ENCODE measurements at regions not wholly inside any gene's neighbourhood (a gene's known extent, or its start where the extent isn't known, plus 50 kb on each side); places are given as distances from the start of the nearest gene placed in this dataset.
"Not testable (repeated sequence)": the region's sequence is repeated elsewhere in the genome, so short reads cannot be mapped to it uniquely, and the experiment has no call there.

- no peak for DNase-seq (ENCODE audit: low read depth)
Observed at GRCh38 chr7:146057958-146058357, 58.6 kb upstream of the CNTNAP2 start.

DNA sequence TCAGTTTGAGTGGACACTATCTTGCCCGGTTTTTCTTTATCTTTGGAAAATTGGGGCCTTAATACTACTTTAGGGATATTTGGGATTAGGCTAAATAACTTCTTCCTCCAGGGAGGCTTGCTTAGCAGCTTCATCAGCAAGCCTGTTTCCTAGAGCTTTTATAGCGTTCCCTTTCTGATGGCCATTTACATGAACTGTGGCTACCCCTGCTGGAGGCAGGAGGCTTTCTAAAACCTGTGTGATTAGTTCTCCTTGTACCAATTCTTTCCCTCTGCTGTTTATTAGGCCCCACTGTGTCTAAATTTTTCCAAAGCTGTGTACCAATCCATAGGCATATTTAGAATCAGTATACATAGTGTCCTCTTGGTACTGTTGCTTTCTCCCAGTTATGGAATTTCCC, 61.7 kb upstream of the CNTNAP2 start:
- no peak for DNase-seq (ENCODE audit: low read depth)

DNA sequence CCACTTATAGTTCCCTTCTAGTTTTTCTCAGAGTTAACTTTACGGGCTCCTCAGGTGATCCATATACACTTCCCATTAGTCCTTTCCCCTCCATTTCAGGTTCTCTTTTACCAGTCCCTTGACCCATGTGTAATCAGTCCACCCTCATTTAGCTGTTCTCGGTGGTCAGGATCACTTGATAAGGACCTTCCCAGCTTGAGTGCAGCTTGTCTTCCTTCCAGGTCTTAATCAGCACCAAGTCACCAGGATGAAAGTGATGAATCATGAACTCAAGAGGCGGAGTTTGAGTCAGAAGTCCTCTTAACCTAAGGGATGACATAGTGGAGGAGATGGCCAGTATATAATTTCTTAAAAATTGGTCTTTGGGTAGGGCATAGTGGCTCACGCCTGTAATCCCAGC, 63.1 kb upstream of the CNTNAP2 start:
- DNase-seq (ENCODE audit: low read depth), result peak; percentile 3

- DNase-seq (ENCODE audit: low read depth), result not testable (repeated sequence)
Observed at GRCh38 chr7:146043310-146043709, 73.3 kb upstream of the CNTNAP2 start.

GRCh38 chr7:146028251-146028750, 88.3 kb upstream of the CNTNAP2 start:
- no peak for DNase-seq (ENCODE audit: low read depth)

DNA sequence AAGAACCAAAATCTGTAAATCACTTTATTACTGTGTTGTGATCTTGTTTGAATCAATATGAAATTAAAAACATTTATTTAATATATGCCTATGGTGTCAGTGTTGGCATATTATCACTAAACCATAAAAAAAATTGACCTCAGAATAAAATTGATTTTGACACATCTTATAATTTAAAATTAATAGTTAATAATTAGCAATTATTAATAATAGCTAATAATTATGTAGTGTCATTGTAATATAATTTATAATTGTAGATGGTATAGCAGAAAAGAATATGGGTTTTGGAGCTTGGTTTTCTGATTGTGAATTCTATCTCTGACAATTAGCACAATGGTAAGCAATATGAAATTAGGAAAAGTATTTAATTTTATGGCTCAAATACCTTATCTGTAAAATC, 89.4 kb upstream of the CNTNAP2 start:
- no peak for DNase-seq (ENCODE audit: low read depth)

DNA sequence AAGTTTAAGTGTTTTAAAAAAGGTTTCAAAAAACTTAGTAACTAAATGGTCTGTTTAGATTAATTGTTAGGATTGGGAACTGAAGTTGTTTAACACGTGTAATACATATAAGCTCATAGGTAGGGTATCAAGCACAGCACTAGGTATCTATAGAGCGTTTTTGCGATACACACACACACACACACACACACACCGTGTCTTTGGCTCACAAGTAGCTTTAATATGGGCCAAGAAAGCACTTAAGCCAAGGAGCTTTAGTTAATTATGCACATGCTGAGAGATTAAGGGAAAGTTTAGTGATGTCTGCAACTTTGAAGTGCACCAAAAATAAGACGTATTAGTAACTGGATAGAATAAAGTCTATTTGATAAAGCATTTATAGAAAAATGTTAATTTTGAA, 93.8 kb upstream of the CNTNAP2 start:
- DNase-seq (ENCODE audit: low read depth), result no peak

- DNase-seq (ENCODE audit: low read depth), result not testable (repeated sequence)
Observed at GRCh38 chr7:146019041-146020004, 97.3 kb upstream of the CNTNAP2 start.

DNA sequence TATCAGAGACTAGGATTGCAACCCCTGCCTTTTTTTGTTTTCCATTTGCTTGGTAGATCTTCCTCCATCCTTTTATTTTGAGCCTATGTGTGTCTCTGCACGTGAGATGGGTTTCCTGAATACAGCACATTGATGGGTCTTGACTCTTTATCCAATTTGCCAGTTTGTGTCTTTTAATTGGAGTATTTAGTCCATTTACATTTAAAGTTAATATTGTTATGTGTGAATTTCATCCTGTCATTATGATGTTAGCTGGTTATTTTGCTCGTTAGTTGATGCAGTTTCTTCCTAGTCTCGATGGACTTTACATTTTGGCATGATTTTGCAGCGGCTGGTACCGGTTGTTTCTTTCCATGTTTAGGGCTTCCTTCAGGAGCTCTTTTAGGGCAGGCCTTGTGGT, 99.2 kb upstream of the CNTNAP2 start:
- not testable (repeated sequence) for DNase-seq (ENCODE audit: low read depth)

DNA sequence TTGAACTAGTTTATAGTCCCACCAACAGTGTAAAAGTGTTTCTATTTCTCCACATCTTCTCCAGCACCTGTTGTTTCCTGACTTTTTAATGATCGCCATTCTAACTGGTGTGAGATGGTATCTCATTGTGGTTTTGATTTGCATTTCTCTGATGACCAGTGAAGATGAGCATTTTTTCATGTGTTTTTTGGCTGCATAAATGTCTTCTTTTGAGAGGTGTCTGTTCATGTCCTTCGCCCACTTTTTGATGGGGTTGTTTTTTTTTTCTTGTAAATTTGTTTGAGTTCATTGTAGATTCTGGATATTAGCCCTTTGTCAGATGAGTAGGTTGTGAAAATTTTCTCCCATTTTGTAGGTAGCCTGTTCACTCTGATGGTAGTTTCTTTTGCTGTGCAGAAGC, 102.4 kb upstream of the CNTNAP2 start:
- DNase-seq (ENCODE audit: low read depth), result not testable (repeated sequence)

DNA sequence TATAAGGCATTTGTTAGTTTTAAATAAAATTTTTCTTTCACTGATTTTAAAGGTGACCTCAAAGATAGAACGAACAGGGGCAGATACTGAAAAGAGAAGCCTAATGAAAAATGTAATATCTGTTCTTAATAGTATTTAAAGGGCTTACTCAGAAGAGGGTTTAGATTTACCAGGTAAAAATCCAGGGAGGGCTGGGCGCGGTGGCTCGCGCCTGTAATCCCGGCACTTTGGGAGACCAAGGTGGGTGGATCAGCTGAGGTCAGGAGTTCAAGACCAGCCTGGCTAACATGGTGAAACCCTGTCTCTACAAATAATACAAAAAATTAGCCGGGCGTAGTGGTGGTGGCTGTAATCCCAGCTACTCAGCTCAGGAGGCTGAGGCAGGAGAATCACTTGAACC, 108.3 kb upstream of the CNTNAP2 start:
- DNase-seq (ENCODE audit: low read depth), result no peak

GRCh38 chr7:146004805-146005204, 111.8 kb upstream of the CNTNAP2 start:
- DNase-seq (ENCODE audit: low read depth), result no peak

DNA sequence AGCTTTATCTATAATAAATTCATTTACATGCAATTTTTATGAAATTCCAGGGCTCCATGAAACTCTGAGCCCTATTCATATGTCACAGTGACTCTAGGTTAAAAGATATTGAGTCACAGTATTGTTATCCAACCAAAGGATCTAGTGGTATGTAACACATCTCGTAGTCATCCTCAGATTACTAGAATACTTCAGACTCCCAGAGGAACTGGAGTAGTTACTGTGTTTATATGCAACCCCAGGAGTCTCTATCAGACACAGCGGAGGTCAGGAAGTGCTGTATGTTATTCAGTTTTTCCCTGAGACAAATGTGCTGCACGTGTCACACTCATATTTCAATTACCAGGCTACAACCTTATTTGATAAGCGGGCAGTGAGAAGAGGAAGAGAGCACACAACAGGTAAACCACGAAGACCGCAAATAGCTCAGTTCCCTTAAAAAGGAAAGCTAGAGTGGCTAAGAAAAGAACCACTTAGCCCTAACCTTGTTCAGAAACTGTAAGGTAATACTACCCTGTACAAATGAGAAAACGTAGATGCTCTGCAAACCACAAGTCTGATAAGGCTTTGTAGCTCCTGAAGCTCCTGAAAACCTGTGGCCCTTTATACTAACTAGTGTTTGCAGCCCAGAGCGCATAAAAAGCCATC, 114.0 kb upstream of the CNTNAP2 start:
- DNase-seq (ENCODE audit: low read depth), result no peak

GRCh38 chr7:146002008-146002407, 114.6 kb upstream of the CNTNAP2 start:
- DNase-seq (ENCODE audit: low read depth), result no peak

DNA sequence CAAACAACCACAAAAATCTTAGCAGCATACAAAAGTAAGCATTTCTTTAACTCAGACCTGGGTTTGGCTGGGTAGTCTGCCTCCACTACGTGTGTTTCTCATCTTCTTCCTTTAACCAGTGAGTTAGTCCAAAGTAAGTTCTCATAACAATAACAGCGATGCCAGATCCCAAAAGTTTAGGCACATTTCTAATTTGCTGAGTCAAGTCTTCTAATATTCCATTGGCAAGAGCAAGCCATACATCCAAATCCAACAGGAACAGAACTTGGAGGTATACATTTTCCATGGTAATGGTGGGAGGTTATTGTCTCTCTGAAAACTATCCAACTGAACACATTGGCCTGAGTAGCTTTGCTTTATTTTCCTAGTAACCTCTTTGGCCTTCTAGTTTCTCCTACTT, 115.7 kb upstream of the CNTNAP2 start:
- no peak for DNase-seq (ENCODE audit: low read depth)

GRCh38 chr7:145989469-145989868, 127.1 kb upstream of the CNTNAP2 start:
- no peak for DNase-seq (ENCODE audit: low read depth)

DNA sequence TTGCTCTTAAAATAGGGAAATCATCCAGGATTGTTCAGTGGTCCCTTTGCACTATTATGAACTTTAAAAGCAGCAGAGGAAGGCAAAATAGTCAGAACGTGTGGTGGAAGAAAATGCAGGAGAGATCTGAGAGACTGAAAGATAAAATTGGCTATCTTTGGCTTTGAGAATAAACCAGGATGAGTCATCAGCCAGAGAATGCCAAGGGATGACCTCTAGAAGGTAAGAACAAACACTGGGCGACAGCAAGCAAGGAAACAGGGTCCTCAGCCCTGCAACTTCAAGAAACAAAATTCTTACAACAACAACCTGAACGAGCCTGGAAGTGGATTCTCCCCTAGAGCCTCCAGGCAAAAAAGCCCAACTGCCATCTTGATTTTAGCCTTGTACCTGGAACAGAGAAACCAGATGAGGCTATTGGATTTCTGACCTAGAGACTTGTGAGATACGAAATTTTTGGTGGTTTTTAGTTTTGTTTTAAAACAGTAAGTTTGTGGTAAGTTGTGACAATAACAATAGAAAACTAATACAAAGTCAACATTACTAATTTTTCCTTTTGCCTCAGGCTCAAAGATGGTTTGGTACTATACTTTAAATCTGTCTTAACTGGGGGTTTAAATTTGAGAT, 130.2 kb upstream of the CNTNAP2 start:
- peak; percentile 13 for DNase-seq (ENCODE audit: low read depth)

DNA sequence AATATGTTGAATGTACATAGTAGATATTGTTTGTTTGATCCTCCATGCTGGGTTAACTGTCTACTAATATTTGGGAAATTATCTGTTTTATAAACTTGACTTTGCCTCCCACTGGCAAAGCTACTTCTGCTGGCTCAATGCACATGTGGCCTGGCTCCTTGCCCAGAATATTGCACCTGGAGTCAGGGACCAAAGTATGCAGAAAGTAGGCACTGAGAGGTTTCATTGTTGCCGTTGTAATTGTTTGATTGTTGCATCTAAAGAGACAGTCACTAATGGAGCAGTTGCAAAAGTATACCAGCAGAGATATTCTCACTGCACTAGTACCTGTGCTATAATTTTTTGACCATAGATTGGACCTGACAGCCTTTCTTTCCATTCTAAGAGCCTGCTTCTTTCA, 137.8 kb upstream of the CNTNAP2 start:
- peak; percentile 1 for DNase-seq (ENCODE audit: low read depth)

DNA sequence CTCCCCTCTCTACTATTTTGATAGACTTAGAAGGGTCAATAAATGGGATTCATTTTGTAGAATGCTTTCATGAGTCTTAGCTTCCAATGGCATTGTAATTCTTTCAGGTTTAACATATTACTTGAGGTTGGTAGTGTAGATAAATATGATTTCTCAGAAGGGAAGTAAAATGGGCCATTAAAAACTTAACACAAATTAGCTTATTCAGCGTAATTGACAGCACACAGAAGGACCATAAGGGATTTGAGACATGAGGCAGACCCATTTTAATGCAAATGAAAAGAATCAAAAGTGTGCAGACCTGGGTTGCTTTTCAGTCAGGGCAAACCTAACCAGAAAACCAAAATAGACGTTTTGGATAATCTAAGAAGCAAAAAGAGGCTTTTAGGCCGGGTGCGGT, 156.6 kb upstream of the CNTNAP2 start:
- no peak for DNase-seq (ENCODE audit: low read depth)

GRCh38 chr7:145957160-145957890, 159.3 kb upstream of the CNTNAP2 start:
- no peak for DNase-seq (ENCODE audit: low read depth)

- DNase-seq (ENCODE audit: low read depth), result no peak
Observed at GRCh38 chr7:145951566-145951965, 165.0 kb upstream of the CNTNAP2 start.

DNA sequence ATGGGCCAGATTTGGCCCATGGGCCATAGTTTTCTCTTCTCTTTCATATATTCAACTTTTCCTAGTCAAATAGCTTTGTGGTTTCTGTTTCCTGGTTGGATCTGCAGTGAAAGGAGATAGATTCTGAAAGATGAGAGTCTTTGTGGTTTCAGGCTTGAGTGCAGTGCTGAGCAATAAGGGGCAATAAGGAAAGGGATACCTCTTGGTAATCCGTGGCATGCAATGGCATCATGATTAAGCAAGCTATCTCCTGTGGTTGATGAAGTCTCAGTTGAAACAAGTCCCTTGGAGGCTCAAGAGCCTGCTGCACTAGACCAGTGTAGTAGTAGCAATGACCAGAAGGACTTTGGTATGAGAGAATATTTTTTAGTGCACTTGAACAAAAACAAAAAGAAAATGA, 187.7 kb upstream of the CNTNAP2 start:
- DNase-seq (ENCODE audit: low read depth), result peak; percentile 73

Measured in RPMI7951 (cell line).